Transverse colon (tissue), 4 donors: ENCODE measurements at regions not wholly inside any gene's neighbourhood (a gene's known extent, or its start where the extent isn't known, plus 50 kb on each side); places are given as distances from the start of the nearest gene placed in this dataset.

Experiments
- EP300 ChIP-seq: sonication (generic); formaldehyde crosslinking; IDR thresholded peaks from one replicate; pipeline ENCODE4 v1.6.1; 2017; ENCODE audit warnings: antibody characterized with exemption, low read depth
- POLR2A ChIP-seq: fragments of 450-650 bp; IDR thresholded peaks from one replicate; pipeline ENCODE4 v1.6.1; 2016; ENCODE audit warnings: antibody characterized with exemption, mild to moderate bottlenecking, moderate library complexity
- POLR2AphosphoS5 ChIP-seq, 3 donors: sonication (generic); formaldehyde crosslinking; IDR thresholded peaks; one replicate each; pipeline ENCODE4 v1.6.1; 2016; ENCODE audit warnings: antibody characterized with exemption in 3 of 3
- TF ChIP-seq, protein P1 (sequence below), 5 experiments: fragments of 200-600 bp in 3 of 5; fragments of 450-650 bp in 2 of 5; sonication (generic) in 3 of 5; IDR thresholded peaks; 1 replicate in 2 of 5; 2 replicates in 3 of 5; pipeline ENCODE4 v1.5.1; 2016 to 2017; ENCODE audit warnings: antibody characterized with exemption in 5 of 5, inconsistent platforms in 3 of 5, mild to moderate bottlenecking in 2 of 5, moderate library complexity in 1 of 5

DNA sequence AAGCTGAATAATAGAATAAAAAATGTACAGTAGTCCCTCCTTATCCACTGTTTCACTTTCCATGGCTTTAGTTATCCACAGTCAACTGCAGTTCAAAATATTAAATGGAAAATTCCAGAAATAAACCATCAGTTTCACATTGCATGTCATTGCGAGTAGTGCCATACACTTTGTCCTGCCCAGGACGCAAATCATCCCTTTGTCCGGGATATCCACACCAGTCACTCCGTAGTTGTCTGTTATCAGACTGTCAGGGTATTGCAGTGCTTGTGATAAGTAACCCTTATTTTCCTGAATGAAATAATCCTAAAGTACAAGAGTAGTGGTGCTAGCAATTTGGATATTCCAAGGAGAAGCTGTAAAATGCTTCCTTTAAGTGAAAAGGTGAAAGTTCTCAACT is 271.3 kb downstream of the DKK2 start:
- TF ChIP-seq, protein P1, sequence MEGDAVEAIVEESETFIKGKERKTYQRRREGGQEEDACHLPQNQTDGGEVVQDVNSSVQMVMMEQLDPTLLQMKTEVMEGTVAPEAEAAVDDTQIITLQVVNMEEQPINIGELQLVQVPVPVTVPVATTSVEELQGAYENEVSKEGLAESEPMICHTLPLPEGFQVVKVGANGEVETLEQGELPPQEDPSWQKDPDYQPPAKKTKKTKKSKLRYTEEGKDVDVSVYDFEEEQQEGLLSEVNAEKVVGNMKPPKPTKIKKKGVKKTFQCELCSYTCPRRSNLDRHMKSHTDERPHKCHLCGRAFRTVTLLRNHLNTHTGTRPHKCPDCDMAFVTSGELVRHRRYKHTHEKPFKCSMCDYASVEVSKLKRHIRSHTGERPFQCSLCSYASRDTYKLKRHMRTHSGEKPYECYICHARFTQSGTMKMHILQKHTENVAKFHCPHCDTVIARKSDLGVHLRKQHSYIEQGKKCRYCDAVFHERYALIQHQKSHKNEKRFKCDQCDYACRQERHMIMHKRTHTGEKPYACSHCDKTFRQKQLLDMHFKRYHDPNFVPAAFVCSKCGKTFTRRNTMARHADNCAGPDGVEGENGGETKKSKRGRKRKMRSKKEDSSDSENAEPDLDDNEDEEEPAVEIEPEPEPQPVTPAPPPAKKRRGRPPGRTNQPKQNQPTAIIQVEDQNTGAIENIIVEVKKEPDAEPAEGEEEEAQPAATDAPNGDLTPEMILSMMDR (IDR thresholded peaks at IDR 0.05): no peak
- TF ChIP-seq EP300 (no peak), POLR2A (no peak), POLR2AphosphoS5 (IDR thresholded peaks at IDR 0.05) (no peak)
